ENCODE measurements at regions not wholly inside any gene's neighbourhood (a gene's known extent, or its start where the extent isn't known, plus 50 kb on each side); places are given as distances from the start of the nearest gene placed in this dataset.

- no peak overlapping the region for H3K4me3 ChIP-seq (ENCODE audit: low read depth in 1 of 3, low read length in 3 of 3)
- H3K27me3 ChIP-seq (ENCODE audit: control insufficient read depth in 4 of 4, insufficient read depth in 4 of 4, low read length in 3 of 4): no peaks in the 10 kb centered on the region
- no peaks in the 10 kb centered on the region for H3K9me3 ChIP-seq (ENCODE audit: control insufficient read depth in 4 of 4, low read length in 3 of 4)
- H3K36me3 ChIP-seq (ENCODE audit: control insufficient read depth in 4 of 4, insufficient read depth in 3 of 4, low read depth in 1 of 4, low read length in 3 of 4): no peaks in the 10 kb centered on the region
- TF ChIP-seq RAD21 (IDR thresholded peaks at IDR 0.05): no peak
- TF ChIP-seq FOXA1 (IDR thresholded peaks at IDR 0.05): no peak
- no peak for TF ChIP-seq NR2F2 (IDR thresholded peaks at IDR 0.05)
- no peak for TF ChIP-seq JUND (IDR thresholded peaks at IDR 0.05)
- TF ChIP-seq CTCF (IDR thresholded peaks at IDR 0.05; ENCODE audit: low read depth, low read length, missing input control): no peak
- TF ChIP-seq TAF1 (conservative IDR thresholded peaks at IDR 0.05): no peak
- no peak for TF ChIP-seq ZBTB33 (IDR thresholded peaks at IDR 0.05)
- no peak for TF ChIP-seq HNF4A (conservative IDR thresholded peaks at IDR 0.05)
- TF ChIP-seq GABPA (IDR thresholded peaks at IDR 0.05 in 1 of 2, conservative IDR thresholded peaks at IDR 0.05 in 1 of 2): no peak
- no peak for TF ChIP-seq YY1 (IDR thresholded peaks at IDR 0.05)
- no peak for TF ChIP-seq HNF4G (IDR thresholded peaks at IDR 0.05)
- no peak for TF ChIP-seq MAX (IDR thresholded peaks at IDR 0.05)
- H3K4me1 ChIP-seq (ENCODE audit: control insufficient read depth in 4 of 4, insufficient read depth in 4 of 4, low read length in 3 of 4): peaks cover 0 to 23% (median 8%) of the 10 kb centered on the region in 4 donors
- no peak overlapping the region for H3K27ac ChIP-seq (ENCODE audit: low read depth in 1 of 2, low read length in 2 of 2)
- H3K9ac ChIP-seq (ENCODE audit: low read depth in 1 of 2, low read length in 2 of 2): no peak overlapping the region
- DNase-seq (ENCODE audit: low spot score): no peak
- WGBS: 89% methylated on average over 2 of the region's 2 CpGs
Measured at GRCh38 chr2:175576270-175576669, 394.8 kb upstream of the ATP5MC3 start.

- 63% methylated on average over 12 of the region's 12 CpGs for WGBS
- Histone ChIP-seq H3K9ac (ENCODE audit: low read depth in 1 of 2, low read length in 2 of 2) (no peak overlapping the region), H3K9me3 (ENCODE audit: control insufficient read depth in 4 of 4, low read length in 3 of 4) (no peaks in the 10 kb centered on the region), H3K4me3 (ENCODE audit: low read depth in 1 of 3, low read length in 3 of 3) (no peak overlapping the region), H3K4me1 (ENCODE audit: control insufficient read depth in 4 of 4, insufficient read depth in 4 of 4, low read length in 3 of 4) (peaks cover 0 to 23% (median 8%) of the 10 kb centered on the region in 4 donors), H3K36me3 (ENCODE audit: control insufficient read depth in 4 of 4, insufficient read depth in 3 of 4, low read depth in 1 of 4, low read length in 3 of 4) (no peaks in the 10 kb centered on the region), H3K27ac (ENCODE audit: low read depth in 1 of 2, low read length in 2 of 2) (no peak overlapping the region), H3K27me3 (ENCODE audit: control insufficient read depth in 4 of 4, insufficient read depth in 4 of 4, low read length in 3 of 4) (no peaks in the 10 kb centered on the region)
- no peak for DNase-seq (ENCODE audit: low spot score)
- TF ChIP-seq HNF4G (IDR thresholded peaks at IDR 0.05): no peak
- no peak for TF ChIP-seq FOXA2 (IDR thresholded peaks at IDR 0.05)
- no peak for TF ChIP-seq TAF1 (conservative IDR thresholded peaks at IDR 0.05)
- no peak for TF ChIP-seq MAX (IDR thresholded peaks at IDR 0.05)
- TF ChIP-seq JUND (IDR thresholded peaks at IDR 0.05): no peak
- TF ChIP-seq CTCF (IDR thresholded peaks at IDR 0.05; ENCODE audit: low read depth, low read length, missing input control): no peak
- no peak for TF ChIP-seq ATF3 (IDR thresholded peaks at IDR 0.05)
- TF ChIP-seq EGR1 (IDR thresholded peaks at IDR 0.05; ENCODE audit: low read depth in 2 of 2): no peak
Measured at GRCh38 chr2:175575346-175576258, 394.1 kb upstream of the ATP5MC3 start.
